Smooth muscle cell (in vitro differentiated cells): ENCODE measurements at regions not wholly inside any gene's neighbourhood (a gene's known extent, or its start where the extent isn't known, plus 50 kb on each side); places are given as distances from the start of the nearest gene placed in this dataset.

Experiments
- DNase-seq: peaks from one replicate; lab custom pipeline; 2025; ENCODE audit not compliant: unreplicated experiment; lab: John Stamatoyannopoulos, UW
- H2AFZ ChIP-seq: fragments of 200-600 bp; sonication (generic); 2 replicates; pipeline ENCODE4 v1.6.0; 2016; ENCODE audit warnings: antibody characterized with exemption, low read depth, mild to moderate bottlenecking
- H3F3A ChIP-seq: fragments of 200-600 bp; sonication (generic); 2 replicates; pipeline ENCODE4 v1.6.0; 2017; ENCODE audit warnings: antibody characterized with exemption, low read depth
- H3K27ac ChIP-seq: fragments of 200-600 bp; sonication (generic); 2 replicates; pipeline ENCODE4 v1.5.1; 2016; ENCODE audit warnings: low read depth, mild to moderate bottlenecking
- H3K27me3 ChIP-seq: fragments of 200-600 bp; sonication (generic); 2 replicates; pipeline ENCODE4 v1.6.1; 2016; ENCODE audit warnings: low read depth, mild to moderate bottlenecking
- H3K36me3 ChIP-seq: fragments of 200-600 bp; sonication (generic); 2 replicates; pipeline ENCODE4 v1.5.1; 2016; ENCODE audit warnings: low read depth
- H3K4me1 ChIP-seq: fragments of 200-600 bp; sonication (generic); 2 replicates; pipeline ENCODE4 v1.5.1; 2016; ENCODE audit warnings: low read depth
- H3K4me2 ChIP-seq: fragments of 200-600 bp; sonication (generic); 2 replicates; pipeline ENCODE4 v1.6.0; 2016; ENCODE audit warnings: mild to moderate bottlenecking
- H3K4me3 ChIP-seq: fragments of 200-600 bp; sonication (generic); 2 replicates; pipeline ENCODE4 v1.5.1; 2016; ENCODE audit warnings: mild to moderate bottlenecking
- H3K79me2 ChIP-seq: fragments of 200-600 bp; sonication (generic); 2 replicates; pipeline ENCODE4 v1.6.0; 2016; ENCODE audit warnings: low read depth, mild to moderate bottlenecking
- H3K9ac ChIP-seq: fragments of 200-600 bp; sonication (generic); 2 replicates; pipeline ENCODE4 v1.6.0; 2016; ENCODE audit warnings: low read depth
- H3K9me3 ChIP-seq: fragments of 200-600 bp; sonication (generic); replicated peaks from 2 replicates; pipeline ENCODE4 v1.5.1; 2016; ENCODE audit warnings: low read depth
- H4K20me1 ChIP-seq: fragments of 200-600 bp; sonication (generic); 2 replicates; pipeline ENCODE4 v1.6.0; 2016; ENCODE audit warnings: low read depth
- WGBS: methylation state at CpG from one replicate; pipeline ENCODE4 v1.1.7; 2016; ENCODE audit warnings: low lambda C conversion rate; 5-methylcytosine and 5-hydroxymethylcytosine counted together
- TF ChIP-seq, protein P1 (sequence below): fragments of 200-600 bp; sonication (generic); IDR thresholded peaks from 2 replicates; pipeline ENCODE4 v1.5.1; 2017; ENCODE audit warnings: borderline replicate concordance, mild to moderate bottlenecking, antibody characterized with exemption; ENCODE audit not compliant: insufficient read depth, poor library complexity, severe bottlenecking

DNA sequence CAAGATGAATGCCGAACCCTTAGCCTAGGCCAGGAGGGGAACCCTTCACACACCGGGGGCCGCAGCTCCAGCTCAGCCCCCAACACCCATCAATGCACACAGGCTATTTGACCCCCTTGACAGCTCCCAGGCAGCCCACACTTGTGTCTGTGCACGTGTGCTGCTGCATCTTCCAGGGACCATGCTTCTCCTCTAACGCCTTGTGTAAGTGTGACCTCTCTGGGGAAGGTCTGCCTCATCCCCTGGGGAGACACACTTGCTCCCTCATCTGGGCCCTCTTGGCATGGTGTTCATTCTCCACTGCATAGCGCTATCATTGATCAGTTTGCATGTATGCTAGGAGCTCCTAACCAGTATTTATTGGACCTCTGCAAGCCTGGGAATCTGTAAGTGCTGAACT is 120.0 kb upstream of the FHL2 start:
- no peak for DNase-seq
- H3K9ac ChIP-seq = no peak overlapping the region
- no peaks in the 10 kb centered on the region for H3K79me2 ChIP-seq
- no peak overlapping the region for H3K4me3 ChIP-seq
- H3K27ac ChIP-seq = no peak overlapping the region
- no peaks in the 10 kb centered on the region for H3K4me1 ChIP-seq
- H3K27me3 ChIP-seq = no peaks in the 10 kb centered on the region
- H4K20me1 ChIP-seq = no peaks in the 10 kb centered on the region
- no peaks in the 10 kb centered on the region for H3K36me3 ChIP-seq
- TF ChIP-seq, protein P1, sequence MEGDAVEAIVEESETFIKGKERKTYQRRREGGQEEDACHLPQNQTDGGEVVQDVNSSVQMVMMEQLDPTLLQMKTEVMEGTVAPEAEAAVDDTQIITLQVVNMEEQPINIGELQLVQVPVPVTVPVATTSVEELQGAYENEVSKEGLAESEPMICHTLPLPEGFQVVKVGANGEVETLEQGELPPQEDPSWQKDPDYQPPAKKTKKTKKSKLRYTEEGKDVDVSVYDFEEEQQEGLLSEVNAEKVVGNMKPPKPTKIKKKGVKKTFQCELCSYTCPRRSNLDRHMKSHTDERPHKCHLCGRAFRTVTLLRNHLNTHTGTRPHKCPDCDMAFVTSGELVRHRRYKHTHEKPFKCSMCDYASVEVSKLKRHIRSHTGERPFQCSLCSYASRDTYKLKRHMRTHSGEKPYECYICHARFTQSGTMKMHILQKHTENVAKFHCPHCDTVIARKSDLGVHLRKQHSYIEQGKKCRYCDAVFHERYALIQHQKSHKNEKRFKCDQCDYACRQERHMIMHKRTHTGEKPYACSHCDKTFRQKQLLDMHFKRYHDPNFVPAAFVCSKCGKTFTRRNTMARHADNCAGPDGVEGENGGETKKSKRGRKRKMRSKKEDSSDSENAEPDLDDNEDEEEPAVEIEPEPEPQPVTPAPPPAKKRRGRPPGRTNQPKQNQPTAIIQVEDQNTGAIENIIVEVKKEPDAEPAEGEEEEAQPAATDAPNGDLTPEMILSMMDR = no peak
- H3K9me3 ChIP-seq = no peaks in the 10 kb centered on the region
- no peak overlapping the region for H3K4me2 ChIP-seq
- H2AFZ ChIP-seq = no peak overlapping the region
- no peaks in the 10 kb centered on the region for H3F3A ChIP-seq
- WGBS = 81% methylated on average over 6 of the region's 6 CpGs

DNA sequence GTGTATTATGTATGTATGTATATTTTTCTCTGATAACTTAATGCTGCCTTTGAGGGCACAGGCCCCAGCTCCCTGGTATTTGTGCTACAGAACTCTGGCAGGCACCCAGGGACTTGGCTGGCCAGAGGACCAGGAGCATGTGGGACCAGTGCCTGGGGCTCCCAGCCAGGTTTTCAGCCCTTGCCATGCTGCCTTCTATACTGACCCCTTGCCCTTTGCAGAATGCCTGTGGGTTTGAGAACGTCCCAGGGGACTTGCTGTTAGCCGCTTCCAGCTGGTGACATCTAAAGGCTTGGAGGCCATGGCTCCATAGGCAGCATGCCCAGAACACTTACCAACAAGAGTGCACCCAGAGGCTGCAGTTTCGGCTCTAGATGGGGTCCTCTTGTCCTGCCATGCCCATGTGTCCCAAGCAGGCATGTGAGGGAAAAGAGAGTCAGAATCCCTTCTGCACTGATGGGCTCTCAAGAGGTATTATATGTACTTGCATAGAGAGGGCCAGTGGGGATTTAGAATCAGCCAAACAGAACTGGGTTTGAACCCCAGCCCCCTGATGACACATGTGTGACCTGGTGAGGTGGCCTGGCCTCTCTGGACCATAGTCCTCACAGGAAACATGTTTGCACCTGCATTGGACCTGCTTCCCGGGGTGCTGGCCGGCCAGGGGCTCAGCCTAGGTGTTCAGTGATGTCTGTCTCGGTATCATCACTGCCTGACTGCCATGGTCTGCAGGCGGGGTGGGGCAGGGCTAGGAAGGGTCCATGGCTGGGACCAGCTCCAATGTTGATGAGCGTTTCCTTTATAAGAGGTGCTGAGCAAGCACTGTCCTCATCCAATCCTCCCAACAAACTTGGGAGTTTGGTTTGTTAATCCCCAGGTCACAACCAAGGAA is 119.2 kb upstream of the FHL2 start:
- H3K9me3 ChIP-seq = no peaks in the 10 kb centered on the region
- H3K9ac ChIP-seq = no peak overlapping the region
- H3K4me2 ChIP-seq = no peak overlapping the region
- H3K4me1 ChIP-seq = no peaks in the 10 kb centered on the region
- no peaks in the 10 kb centered on the region for H3F3A ChIP-seq
- no peaks in the 10 kb centered on the region for H4K20me1 ChIP-seq
- DNase-seq = no peak
- no peaks in the 10 kb centered on the region for H3K79me2 ChIP-seq
- H3K36me3 ChIP-seq = no peaks in the 10 kb centered on the region
- TF ChIP-seq, protein P1 = no peak
- H2AFZ ChIP-seq = no peak overlapping the region
- H3K27me3 ChIP-seq = peaks cover 3% of the 10 kb centered on the region
- 94% methylated on average over 8 of the region's 8 CpGs for WGBS
- no peak overlapping the region for H3K4me3 ChIP-seq
- no peak overlapping the region for H3K27ac ChIP-seq

DNA sequence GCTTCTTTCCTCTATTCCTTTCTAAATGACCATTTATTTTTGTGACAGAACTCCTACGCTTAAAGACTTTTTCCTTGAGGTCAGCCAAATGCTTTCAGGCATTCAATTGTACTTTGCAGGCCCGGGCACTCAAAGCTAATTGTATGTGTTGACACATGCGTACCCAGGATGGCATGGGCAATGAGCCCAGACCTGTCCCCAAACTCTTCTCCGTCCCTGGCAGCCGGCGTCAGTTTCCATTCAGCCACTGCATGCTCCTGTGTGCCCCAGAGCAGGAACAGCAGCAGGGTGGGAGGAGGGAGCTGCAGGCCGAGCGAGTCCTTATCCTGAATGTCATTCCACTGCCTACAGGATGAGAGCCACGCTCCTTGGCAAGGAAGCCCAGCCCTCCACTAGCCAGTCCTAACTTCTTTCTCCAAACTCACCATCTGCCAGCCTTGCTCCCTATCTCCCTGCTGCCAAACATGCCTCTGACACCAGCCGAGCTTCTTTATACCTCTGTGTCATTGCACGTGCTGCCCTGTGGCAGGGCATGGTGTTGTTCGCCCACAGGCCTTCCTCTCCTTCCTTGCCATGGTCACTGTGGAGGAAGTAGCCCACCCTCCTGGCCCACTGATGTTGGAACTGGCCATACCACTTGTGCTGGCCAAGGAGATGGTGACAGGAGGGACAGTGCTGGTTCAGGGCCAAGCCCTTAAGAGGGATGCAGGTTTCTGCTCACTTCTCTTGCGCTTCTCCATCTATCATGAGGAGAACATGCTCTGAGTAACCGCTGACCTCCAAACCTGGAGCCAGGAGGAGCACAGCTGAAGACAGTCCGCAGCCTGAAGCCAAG is 116.9 kb upstream of the FHL2 start:
- Histone ChIP-seq H3K4me1 (no peaks in the 10 kb centered on the region), H3K27ac (no peak overlapping the region), H3K4me3 (no peak overlapping the region), H3K36me3 (no peaks in the 10 kb centered on the region), H3K79me2 (no peaks in the 10 kb centered on the region), H3K27me3 (peaks cover 3% of the 10 kb centered on the region), H3F3A (peaks cover 6% of the 10 kb centered on the region), H4K20me1 (no peaks in the 10 kb centered on the region), H3K9ac (no peak overlapping the region), H3K9me3 (no peaks in the 10 kb centered on the region), H2AFZ (no peak overlapping the region), H3K4me2 (no peak overlapping the region)
- DNase-seq = no peak
- TF ChIP-seq, protein P1 = no peak
- whole genome bisulfite sequencing = 84% methylated on average over 15 of the region's 15 CpGs
